NT2/D1 (cell line): ENCODE measurements at regions not wholly inside any gene's neighbourhood (a gene's known extent, or its start where the extent isn't known, plus 50 kb on each side); places are given as distances from the start of the nearest gene placed in this dataset.

Experiments
- SUZ12 ChIP-seq: IDR thresholded peaks from 2 replicates; pipeline ENCODE4 v1.6.1; 2011; ENCODE audit not compliant: insufficient read length, insufficient read depth; ENCODE audit errors: extremely low read depth
- YY1 ChIP-seq: IDR thresholded peaks from 2 replicates; pipeline ENCODE4 v1.6.1; 2011; ENCODE audit not compliant: insufficient read length, insufficient read depth
- ZNF274 ChIP-seq: IDR thresholded peaks from 2 replicates; pipeline ENCODE4 v1.6.1; 2011; ENCODE audit warnings: mild to moderate bottlenecking, low read depth, low read length

- TF ChIP-seq YY1 (no peak), SUZ12 (no peak), ZNF274 (no peak)
Observed at GRCh38 chr18:60050821-60051220, 151.0 kb downstream of the PMAIP1 start.
